Uterus (tissue), 3 donors: ENCODE measurements at regions not wholly inside any gene's neighbourhood (a gene's known extent, or its start where the extent isn't known, plus 50 kb on each side); places are given as distances from the start of the nearest gene placed in this dataset.

ENCODE experiments used
- DNase-seq, 2 donors: peaks; one replicate each; pipeline ENCODE4 v3.0.0-alpha.2; 2019 to 2020
- H3K27ac ChIP-seq, 2 donors: fragments of 200-600 bp; sonication (generic); 1 replicate in 1 of 2; 2 replicates in 1 of 2; pipeline ENCODE4 v1.5.1; 2016 to 2018
- H3K27me3 ChIP-seq, 2 donors: fragments of 200-600 bp; sonication (generic); one replicate each; pipeline ENCODE4 v1.5.1; 2018 to 2019; ENCODE audit warnings: control low read depth in 1 of 2
- H3K36me3 ChIP-seq, 2 donors: fragments of 200-600 bp; sonication (generic); one replicate each; pipeline ENCODE4 v1.5.1; 2019; ENCODE audit warnings: control low read depth in 1 of 2
- H3K4me1 ChIP-seq, 2 donors: fragments of 200-600 bp; sonication (generic); one replicate each; pipeline ENCODE4 v1.5.1; 2018 to 2019; ENCODE audit warnings: control low read depth in 1 of 2
- H3K4me3 ChIP-seq, 2 donors: fragments of 200-600 bp; sonication (generic); 1 replicate in 1 of 2; 2 replicates in 1 of 2; pipeline ENCODE4 v1.5.1; 2018 to 2019; ENCODE audit warnings: mild to moderate bottlenecking in 1 of 2
- H3K9me3 ChIP-seq, 2 donors: fragments of 200-600 bp; sonication (generic); one replicate each; pipeline ENCODE4 v1.5.1; 2019; ENCODE audit warnings: control low read depth in 1 of 2
- POLR2A ChIP-seq, 2 donors: fragments of 450-650 bp; IDR thresholded peaks; one replicate each; pipeline ENCODE4 v1.6.1; 2016; ENCODE audit warnings: antibody characterized with exemption in 2 of 2, mild to moderate bottlenecking in 1 of 2, moderate library complexity in 1 of 2
- intact Hi-C: fragments of 100-400 bp; cut with DNase I; formaldehyde crosslinking; loops from one replicate; pipeline ENCODE4 v1.15.1; 2023; ENCODE audit warnings: low total_unique reads
- TF ChIP-seq, protein P1 (sequence below), 4 experiments: fragments of 200-600 bp in 2 of 4; fragments of 450-650 bp in 2 of 4; sonication (generic) in 2 of 4; IDR thresholded peaks; one replicate each; pipeline ENCODE4 v1.5.1; 2016 to 2019; ENCODE audit warnings: antibody characterized with exemption in 4 of 4, mild to moderate bottlenecking in 2 of 4, moderate library complexity in 1 of 4
- donor health status: DM: yes; HTN: yes; CAD: no.

DNA sequence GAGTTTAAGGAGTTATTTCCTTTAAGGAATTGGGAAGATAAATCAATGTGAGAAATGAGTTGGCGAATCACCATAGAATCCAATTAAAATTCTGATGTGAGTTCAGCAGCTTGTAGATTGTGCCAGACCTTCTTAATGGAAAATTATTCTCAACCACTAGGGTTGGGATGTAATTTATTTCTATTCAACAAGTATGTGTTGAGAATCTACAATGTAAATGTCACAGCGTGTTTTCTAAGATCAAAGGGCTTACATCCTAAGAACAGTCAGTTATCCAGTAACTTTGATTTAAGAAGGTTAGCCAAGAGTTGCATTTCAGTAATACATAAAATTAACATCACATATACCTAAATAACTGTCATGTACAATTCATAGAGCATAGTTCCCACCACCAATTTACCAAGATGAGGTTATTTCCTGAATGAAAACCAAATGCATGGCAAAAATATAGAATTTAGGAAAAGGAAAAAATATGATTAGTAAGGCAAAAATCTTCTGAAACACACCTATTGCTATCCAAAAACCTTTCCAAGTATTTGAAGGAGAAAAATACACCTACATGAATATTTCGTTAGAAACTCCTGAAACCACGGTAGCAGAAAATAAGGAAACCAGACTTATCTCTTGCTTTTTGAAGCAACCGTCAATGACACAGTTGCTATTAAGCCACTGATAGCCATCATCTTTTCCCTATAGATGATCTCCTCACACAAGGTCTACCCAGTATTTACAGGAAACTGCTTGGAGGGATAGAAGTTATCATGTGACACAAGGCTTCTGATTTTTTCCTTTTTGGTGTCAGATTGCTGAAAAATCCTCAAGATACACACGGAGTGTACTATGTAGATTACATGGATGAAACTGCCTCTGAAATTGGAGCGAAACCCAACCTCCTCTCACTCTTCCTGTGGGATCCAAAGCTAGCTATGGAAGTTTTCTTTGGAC is 259.4 kb upstream of the POGK start:
- H3K9me3 ChIP-seq: no peaks in the 10 kb centered on the region
- no peak overlapping the region for H3K27ac ChIP-seq
- no peak for TF ChIP-seq POLR2A (IDR thresholded peaks at IDR 0.05)
- TF ChIP-seq, protein P1, sequence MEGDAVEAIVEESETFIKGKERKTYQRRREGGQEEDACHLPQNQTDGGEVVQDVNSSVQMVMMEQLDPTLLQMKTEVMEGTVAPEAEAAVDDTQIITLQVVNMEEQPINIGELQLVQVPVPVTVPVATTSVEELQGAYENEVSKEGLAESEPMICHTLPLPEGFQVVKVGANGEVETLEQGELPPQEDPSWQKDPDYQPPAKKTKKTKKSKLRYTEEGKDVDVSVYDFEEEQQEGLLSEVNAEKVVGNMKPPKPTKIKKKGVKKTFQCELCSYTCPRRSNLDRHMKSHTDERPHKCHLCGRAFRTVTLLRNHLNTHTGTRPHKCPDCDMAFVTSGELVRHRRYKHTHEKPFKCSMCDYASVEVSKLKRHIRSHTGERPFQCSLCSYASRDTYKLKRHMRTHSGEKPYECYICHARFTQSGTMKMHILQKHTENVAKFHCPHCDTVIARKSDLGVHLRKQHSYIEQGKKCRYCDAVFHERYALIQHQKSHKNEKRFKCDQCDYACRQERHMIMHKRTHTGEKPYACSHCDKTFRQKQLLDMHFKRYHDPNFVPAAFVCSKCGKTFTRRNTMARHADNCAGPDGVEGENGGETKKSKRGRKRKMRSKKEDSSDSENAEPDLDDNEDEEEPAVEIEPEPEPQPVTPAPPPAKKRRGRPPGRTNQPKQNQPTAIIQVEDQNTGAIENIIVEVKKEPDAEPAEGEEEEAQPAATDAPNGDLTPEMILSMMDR (IDR thresholded peaks at IDR 0.05): no peak
- no peaks in the 10 kb centered on the region for H3K36me3 ChIP-seq
- intact Hi-C loops: no loop called here
- H3K27me3 ChIP-seq: no peaks in the 10 kb centered on the region
- no peaks in the 10 kb centered on the region for H3K4me1 ChIP-seq
- no peak overlapping the region for H3K4me3 ChIP-seq
- no peak for DNase-seq

DNA sequence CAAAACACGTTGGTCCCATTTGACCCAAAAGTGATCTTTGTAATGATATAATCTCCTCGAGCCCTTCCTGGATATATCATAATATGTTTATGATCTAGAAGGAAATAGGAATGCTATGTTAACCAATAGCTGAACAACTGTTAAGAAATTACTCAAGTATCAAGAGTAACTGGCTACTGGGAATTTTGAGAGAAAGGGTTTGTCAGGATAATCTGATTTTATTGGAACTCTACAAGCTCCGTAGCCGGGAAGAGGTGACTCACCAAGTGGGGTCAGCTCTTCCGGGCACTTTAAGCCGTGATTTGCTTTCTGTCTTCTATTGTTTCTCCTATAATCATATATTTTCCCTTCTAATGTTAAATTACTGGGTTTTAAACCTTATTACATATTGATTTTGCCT is 250.5 kb upstream of the POGK start:
- Histone ChIP-seq H3K27ac (no peak overlapping the region), H3K36me3 (no peaks in the 10 kb centered on the region), H3K9me3 (no peaks in the 10 kb centered on the region), H3K4me3 (no peak overlapping the region), H3K27me3 (no peaks in the 10 kb centered on the region), H3K4me1 (no peaks in the 10 kb centered on the region)
- intact Hi-C loops: no loop called here
- no peak for DNase-seq
- no peak for TF ChIP-seq POLR2A (IDR thresholded peaks at IDR 0.05)
- TF ChIP-seq, protein P1 (IDR thresholded peaks at IDR 0.05): no peak

DNA sequence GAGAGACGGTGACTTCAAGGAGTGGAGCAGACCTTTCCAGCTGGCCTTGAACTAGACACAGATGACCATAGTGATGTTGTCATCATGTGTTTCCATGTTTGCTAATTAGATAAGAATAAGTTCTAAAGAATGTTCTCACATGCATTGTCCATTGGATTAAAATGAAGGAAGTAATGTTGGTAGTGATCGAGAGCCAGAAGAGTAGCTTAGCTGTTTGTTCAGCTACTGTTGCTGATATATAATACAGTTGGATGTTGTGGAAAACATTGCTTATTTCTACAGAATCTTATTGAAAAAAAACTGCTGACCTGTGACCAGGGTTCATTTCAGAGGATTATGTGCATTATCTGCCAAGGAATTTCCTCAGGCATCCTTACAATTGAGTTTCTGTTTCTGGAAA is 249.1 kb upstream of the POGK start:
- TF ChIP-seq, protein P1 (IDR thresholded peaks at IDR 0.05): no peak
- no peaks in the 10 kb centered on the region for H3K9me3 ChIP-seq
- intact Hi-C loops: no loop called here

DNA sequence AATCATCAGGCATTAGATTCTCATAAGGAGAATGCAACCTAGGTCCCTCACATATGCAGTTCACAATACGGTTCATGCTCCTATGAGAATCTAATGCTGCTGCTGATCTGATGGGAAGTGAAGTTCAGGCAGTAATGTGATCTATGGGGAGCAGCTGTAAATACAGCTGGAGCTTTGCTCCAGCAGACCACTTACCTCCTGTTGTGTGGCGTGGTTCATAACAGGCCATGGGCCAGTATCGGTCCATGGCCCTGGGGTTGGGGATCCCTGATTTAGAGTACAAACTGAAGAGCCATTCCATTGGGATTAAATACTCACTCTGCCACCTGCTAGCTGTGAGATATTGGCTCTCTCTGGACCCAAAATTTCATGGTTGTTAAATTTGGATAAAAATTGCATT is 244.6 kb upstream of the POGK start:
- H3K36me3 ChIP-seq: no peaks in the 10 kb centered on the region
- H3K4me1 ChIP-seq: no peaks in the 10 kb centered on the region
- intact Hi-C loops: no loop called here
- H3K4me3 ChIP-seq: no peak overlapping the region
- DNase-seq: no peak
- H3K9me3 ChIP-seq: no peaks in the 10 kb centered on the region
- TF ChIP-seq, protein P1 (IDR thresholded peaks at IDR 0.05): no peak
- TF ChIP-seq POLR2A (IDR thresholded peaks at IDR 0.05): no peak
- H3K27ac ChIP-seq: no peak overlapping the region
- no peaks in the 10 kb centered on the region for H3K27me3 ChIP-seq

More for the DNA sequence above, 249.1 kb upstream of the POGK start:
- Histone ChIP-seq H3K27ac (no peak overlapping the region), H3K4me1 (no peaks in the 10 kb centered on the region), H3K27me3 (no peaks in the 10 kb centered on the region), H3K36me3 (no peaks in the 10 kb centered on the region), H3K4me3 (no peak overlapping the region)
- no peak for DNase-seq

DNA sequence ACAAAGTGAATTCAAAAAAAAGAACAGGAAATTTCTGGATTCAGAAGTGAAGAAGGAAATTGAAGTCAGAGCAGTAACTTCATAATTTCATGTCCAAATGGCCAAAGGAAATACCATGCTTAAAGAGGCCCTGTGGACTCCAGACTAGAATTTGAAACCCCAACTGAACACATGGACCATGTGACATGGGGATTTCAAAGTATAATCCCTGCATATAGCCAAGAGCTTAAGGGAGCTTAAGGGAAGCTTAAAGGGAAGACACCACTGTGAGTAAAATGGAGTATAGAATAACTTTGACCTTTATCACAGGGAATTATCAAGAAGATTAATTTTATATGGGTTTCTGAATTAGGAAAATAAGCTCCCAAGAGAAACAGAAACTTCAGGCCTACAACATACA is 241.8 kb upstream of the POGK start:
- no peak for DNase-seq
- H3K27ac ChIP-seq: no peak overlapping the region
- intact Hi-C loops: no loop called here
- no peaks in the 10 kb centered on the region for H3K27me3 ChIP-seq
- TF ChIP-seq, protein P1 (IDR thresholded peaks at IDR 0.05): no peak
- no peak for TF ChIP-seq POLR2A (IDR thresholded peaks at IDR 0.05)
- no peaks in the 10 kb centered on the region for H3K4me1 ChIP-seq
- no peaks in the 10 kb centered on the region for H3K36me3 ChIP-seq
- H3K4me3 ChIP-seq: no peak overlapping the region
- no peaks in the 10 kb centered on the region for H3K9me3 ChIP-seq
